HG03097 (cell line): ENCODE measurements at regions not wholly inside any gene's neighbourhood (a gene's known extent, or its start where the extent isn't known, plus 50 kb on each side); places are given as distances from the start of the nearest gene placed in this dataset.

Experiments
- ATAC-seq: cut with Tn5 transposase; IDR thresholded peaks from one replicate; pipeline ENCODE4 v1.9.1; 2021; ENCODE audit not compliant: unreplicated experiment, low FRiP score

DNA sequence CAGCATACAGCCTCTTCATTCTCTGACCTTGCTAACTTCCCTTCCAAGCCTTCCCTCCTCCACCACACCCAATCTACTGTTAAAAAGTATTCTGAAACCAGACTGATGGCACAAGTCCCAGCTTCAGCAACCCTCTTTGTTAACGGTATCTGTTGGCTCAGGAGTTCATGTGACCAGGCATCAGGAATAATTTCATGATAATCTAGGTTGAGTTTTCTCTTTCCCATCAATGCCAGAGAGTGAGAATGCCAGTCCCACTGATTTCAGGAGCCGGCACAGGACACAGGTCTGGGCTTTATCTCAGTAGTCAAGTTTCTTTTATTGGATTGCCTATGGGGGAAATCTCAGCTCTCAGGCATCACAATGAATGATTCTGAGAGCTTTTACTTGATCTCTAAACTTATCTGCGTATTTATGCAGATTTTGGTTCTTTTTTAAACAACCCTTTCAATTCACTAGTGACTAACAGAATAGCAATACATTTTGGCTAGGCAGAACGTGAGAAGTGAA is 231.0 kb upstream of the LYZL1 start:
- no peak for ATAC-seq

DNA sequence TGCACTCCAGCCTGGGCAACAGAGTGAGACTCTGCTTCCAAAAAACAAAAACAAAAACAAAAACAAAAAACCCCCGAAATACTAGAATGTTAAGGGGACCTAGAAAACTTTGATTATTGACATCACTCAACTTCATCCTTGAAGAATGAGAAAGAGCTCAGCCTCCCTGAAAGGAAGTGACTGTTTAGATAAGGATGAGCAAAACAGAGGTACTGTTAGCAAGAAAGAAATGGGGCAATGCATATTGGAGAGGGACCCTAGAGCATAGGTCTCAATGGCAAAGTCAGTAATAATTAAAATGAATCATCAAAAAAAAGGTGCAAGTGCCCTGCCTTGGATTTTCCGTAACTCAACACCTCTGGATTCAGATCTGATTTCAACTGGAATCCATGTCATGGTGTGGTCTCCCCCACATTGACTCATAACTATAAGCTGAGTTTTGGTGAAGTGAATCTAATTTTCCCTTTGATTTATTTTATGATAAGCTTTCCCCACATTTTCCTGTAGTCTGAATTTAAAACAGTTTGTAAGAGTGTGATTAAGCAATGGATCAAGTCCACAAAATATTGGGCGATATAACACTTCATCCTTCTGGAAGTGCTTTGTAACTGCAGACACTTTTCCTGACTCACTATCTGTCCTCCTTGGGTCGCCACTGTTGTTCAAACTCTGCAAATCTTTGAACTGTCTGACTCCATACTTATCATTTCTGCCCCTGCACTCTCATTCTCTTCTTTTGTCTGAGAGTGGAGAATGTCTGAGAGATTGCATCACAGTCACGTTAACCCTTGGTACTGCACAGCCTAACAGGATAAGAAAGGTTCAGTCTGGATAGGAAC is 224.8 kb upstream of the LYZL1 start:
- no peak for ATAC-seq

DNA sequence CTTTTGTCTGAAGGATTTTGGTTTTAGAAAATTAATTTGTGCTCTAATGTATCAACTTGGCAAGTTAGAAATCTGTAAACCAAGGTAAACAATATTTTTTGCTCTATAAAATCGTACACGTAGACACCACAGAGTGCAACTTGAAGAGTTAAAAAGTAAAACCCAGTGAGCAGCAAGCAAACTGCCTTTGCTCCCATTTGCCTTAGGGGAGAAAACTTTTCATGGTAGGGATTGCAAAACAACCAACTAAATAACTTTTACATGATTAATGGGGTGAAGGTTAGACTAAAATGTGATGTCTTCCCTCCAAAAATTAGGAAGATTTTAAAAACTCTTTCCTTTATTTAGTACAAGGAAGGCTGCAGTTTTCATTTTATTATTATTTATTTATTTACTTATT is 224.2 kb upstream of the LYZL1 start:
- ATAC-seq: no peak

DNA sequence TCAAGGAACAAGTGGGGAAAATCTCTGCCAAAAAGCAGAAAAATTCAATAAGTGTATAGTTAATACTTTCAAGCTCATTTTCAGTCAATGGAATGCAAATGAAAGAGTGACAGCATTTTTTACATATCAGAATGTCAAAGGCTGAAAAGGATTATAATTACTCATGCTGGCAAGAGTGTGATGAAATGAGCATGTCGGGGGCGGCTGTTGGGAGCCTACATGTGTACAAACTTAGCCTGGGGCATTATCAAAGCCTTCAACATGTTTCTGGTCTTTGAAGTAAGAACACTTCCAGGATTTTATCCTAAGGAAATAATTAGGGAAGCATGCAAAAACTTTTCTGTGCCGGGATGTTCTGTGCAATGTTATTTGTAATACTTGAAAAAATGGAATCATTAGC is 221.7 kb upstream of the LYZL1 start:
- no peak for ATAC-seq

DNA sequence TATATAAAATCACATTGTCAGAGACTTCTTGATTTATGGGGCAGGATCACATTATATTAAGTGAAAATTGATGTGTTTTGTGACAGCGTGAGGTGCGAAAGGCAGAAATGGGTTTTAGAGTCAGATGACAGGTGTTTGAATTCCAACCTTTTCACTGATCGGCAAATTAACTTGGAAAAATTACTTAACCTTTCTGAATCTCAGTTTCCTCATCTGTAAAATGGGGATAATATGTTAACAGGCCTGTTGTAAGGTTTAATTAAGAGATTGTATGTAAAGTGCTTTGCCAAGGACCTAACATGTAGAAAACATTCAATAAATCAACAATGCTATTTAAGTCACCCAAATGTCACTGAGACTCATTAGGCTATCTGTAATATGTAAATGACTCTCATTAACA is 221.2 kb upstream of the LYZL1 start:
- ATAC-seq: no peak

DNA sequence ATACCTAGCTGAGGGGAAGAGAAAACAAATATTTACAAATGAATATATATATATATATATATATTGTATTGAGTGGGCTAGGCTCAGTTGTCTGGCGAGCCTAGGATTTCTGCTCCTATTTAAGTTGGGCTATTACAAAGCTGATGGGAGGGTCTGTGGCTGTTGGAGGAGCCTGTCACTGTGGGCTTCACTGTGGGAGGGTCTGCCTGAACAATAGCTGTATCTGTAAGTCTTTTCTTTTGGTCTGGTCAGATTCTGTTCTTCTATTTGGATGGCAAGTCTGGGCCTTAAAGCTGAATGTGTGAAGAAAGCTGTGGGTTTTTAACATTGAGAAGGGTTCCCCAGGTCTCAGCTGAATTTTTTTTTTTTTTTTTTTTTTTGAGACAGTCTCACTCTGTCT is 220.6 kb upstream of the LYZL1 start:
- ATAC-seq: no peak

DNA sequence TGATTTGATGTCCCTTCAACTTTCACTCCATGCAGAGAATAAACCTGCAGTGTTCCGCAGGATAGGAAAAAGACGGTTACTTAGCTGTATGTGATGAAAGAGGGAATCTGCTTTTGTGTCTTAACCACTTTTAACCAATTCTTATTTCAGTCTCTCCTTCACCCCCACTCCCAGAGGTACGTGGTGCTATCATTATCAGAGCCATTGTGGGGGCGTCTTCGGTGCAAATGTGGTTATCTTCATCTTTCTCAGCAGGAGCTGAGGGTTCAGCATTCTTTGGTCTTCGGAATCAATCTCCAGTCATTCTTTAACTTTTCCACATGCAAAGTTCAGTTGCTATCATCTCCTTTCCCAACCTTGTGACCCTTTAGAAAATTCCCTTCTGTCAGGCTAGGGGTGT is 219.9 kb upstream of the LYZL1 start:
- ATAC-seq: no peak

DNA sequence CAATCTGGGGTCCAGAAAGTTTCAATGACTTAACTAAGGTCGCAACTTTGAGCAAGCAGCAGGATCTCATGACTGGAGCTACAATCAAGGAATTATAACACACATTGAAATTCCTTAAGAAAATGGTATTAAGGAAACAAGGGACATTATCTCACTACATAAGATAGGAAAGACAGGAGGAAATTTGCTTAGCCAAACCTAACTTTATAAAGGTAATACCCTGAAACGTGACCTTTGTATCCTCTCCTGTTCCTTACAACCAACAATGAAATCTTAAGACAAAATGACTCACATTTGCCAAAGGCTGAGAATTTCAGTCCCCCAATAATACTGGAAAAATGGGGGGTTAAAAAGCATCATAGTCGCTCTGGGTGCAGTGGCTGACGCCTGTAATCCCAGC is 218.9 kb upstream of the LYZL1 start:
- ATAC-seq: no peak

DNA sequence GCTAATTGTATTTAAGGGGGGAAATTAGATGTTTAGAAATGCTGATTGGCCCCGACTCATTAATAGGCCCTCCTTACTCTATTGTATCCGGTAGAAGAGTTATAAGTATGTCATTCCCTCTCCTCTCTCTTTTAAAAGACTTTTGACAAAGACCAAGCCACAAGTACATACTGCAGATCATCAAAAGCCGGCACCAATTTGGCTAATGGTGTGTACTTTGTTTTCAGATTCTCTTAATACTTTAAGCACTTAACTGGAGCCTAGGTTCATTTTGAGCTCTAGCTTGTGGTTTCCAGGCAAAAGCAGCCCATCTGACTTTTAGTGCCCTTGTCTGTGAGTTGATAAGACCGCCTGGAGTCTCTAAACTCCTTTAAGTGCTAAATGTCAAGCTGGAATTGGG is 210.0 kb upstream of the LYZL1 start:
- ATAC-seq: no peak

DNA sequence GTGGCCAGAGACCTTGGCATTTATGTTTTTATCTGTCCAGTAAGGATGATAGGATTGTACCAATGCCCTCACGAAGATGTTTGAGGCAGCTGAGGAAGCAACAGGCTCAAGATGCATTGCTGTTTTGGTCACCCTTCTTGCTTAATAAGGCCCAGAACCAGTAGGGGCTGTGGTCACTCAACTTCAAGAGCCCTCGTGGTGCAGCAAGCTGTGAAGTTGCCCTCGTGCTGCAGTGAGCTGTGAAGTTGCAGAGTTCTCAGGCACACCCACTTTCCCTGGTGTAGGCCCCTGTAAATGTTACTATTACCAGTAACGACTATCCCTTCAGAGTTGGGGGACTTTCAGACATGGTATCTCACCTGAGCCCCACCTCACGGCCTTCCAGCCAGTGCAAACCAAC is 207.6 kb upstream of the LYZL1 start:
- ATAC-seq: no peak

DNA sequence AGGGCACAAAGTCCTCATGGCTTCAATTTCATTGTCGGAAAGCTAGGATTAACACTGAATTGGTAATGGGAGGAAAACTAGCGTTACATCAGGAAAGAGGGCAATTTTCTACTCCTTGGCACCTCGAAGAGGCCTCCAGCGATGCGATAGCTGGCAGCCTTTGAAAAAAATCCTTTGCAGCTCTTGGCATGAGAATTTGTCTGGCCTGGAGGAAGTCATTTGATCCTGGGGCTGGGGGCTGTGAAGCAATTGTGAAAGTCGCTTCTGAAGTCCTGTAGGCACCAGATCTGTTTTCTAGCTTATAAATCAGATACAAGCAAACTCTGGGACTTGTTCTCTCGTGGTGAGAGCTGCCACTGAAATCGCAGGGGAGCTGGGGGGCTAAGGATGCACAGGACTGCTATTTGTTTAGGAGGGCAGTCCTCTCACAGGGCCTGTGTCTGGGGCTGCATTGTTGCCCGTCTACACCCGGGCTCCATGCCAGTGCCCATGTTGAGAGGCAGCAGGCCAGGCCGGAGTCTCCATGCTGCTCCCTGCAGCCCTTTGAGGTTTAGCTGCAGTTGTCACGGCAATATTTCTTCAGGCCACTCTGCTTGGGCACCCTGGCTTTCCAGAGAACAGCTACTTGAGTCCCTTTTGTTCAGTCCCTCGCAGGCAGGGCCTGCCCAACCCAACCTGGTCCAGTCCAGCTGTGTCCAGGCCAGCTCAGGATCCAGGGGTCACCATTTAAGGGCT is 206.8 kb upstream of the LYZL1 start:
- no peak for ATAC-seq

DNA sequence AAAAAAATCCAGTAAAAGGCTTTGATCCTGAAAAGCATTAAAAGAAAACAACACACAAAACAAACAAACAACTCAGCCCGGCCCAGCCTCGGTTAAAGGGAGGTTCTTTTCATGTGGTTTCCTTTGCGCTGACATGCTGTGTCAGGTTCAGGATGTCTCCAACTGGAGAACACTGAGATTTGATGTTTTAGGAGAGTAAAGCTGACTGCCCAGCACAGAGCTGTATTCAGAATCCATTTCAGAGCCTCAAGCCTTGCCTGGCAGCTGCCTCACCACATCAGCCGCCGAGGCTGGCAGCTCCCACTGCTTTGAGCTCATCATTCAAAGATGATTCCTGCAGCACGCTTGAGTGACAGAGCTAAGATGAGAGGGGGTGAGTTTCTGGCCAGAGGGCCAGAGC is 205.8 kb upstream of the LYZL1 start:
- no peak for ATAC-seq

DNA sequence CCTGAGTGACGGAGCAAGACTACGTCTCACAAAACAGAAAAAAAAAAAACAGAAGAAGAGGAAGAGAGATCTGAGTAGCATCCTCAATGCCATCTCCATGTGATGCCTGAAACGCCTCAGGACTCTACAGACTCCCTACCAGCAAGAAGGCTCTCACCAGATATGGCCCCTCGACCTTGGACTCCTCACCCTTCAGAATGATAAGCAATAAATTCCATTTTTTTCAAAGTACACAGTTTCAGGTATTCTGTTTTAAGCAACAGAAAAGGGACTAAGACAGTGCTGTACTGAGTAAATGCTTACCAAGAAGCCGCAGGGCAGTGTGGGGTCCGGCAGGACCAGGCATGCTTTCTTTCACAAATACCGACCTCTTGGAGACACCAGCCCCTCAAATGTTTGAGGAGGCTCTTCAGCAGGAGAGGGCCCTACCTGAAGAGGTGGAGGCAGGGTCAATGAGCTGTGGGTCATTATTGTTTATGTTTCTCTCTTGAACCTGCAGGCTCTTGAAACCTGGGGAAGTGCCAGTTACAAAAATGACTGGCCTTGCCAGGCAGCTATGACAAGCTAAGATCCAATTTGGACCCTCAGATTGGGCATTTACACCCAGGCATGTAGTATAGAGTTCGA is 204.1 kb upstream of the LYZL1 start:
- ATAC-seq: no peak

DNA sequence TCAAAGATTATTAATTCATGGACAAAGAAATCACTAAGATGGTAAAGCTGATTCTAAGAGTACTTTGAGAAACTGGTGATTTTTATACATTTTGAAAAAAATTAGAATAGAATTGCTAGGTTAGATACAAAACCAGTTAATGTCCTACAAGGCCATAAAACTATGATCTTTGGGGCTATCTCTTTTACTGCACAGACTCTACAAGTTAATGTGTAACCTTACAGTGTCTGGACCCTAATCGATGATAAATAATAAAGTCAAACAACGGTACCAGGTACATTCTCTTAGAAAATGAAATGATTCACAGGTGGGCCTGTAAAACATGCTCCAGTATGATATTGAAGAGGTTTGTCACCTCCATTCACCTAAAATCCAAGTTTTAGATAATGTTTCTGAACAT is 199.8 kb upstream of the LYZL1 start:
- no peak for ATAC-seq

DNA sequence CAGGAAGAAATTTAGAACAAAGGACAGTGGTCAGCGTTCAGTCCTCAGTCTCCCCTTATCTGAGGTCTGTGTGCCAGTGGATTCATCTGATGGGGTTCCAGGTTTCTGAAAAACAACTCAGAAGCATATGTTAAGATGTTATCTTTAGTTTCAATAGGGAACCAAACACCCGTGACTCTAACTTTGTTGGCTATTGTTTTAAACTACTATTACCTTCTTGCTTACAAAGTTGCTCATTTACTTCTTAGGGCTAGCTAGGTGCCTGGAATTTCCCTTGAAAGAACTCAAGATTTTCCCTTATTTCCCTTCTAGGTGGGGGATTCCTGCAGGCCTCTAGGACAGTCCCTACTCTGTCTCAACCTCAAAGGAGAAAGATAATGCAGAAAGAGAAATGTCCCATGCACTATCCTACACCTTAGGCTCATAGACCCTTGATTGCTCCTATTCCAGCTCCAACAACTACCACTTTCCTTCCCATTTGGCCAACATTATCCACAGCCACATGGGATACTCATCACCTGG is 192.5 kb upstream of the LYZL1 start:
- ATAC-seq: no peak

DNA sequence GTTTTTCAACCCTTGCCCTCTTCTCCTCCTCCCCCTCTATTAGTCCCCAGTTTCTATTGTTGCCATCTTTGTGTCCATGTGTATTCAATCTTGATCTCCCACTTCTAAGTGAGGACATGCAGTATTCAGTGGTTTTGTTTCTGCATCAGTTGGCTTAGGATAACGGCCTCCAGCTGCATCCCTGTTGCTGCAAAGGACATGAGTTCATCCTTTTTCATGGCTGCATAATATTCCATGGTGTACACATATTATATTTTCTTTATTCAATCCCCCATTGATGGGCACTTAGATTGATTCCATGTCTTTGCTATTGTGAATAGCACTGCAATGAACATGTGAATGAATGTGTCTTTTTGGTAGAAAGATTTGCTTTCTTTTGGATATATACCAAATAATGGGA is 190.4 kb upstream of the LYZL1 start:
- no peak for ATAC-seq

DNA sequence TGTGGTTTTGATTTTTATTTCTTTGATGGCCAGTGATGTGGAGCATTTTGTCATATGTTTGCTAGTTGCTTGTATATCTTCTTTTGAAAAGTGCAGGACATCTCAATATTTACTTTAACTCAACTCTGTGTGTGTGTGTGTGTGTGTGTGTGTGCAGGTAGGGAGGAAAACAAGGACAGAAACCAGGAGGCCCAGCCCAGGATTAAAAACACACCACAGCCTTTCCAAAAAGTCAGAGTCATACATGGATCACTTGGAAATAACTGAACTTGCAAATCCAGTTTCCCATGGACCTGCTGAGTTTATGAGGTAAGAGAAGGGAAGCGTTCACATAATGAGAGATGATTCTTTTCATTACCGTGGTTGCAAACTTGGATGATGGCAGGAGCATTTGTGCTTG is 189.9 kb upstream of the LYZL1 start:
- no peak for ATAC-seq

DNA sequence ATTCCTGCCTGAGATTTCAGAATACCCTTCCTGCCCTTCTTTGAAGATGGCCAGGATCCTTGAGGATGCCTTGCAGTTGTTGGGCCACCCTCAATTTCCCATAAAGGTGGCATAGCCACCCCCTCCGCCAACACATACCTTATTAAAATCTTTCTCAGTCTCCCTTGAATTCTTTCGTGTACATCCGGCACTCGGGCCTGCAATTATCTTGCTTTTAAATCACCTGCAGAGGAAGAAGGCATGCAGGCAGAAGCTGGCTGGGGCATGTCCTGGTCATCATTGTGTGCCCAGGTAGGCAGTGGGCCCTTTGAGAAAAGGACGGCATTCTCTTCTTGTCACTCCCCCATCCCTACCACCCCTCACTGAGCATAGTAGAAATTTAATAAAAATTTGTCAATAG is 189.5 kb upstream of the LYZL1 start:
- no peak for ATAC-seq

DNA sequence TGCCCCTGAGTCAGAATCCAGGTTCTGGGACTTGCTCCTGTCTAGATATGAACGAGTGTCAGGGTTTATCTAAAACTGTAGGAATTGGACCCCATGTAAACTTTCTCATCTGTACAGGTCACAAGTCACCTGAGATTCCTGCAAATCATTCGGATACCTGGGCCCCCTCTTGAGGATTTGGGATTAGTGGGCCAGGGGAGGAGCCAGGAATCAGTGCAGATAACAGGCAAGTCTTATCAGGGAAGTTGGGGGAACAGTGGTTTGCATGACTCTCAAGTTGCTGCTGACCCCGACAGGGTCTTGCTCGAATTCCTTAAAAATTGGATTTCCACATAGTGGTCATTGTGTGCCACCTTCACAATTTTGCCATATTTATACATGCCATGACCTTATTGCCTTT is 188.4 kb upstream of the LYZL1 start:
- ATAC-seq: no peak

DNA sequence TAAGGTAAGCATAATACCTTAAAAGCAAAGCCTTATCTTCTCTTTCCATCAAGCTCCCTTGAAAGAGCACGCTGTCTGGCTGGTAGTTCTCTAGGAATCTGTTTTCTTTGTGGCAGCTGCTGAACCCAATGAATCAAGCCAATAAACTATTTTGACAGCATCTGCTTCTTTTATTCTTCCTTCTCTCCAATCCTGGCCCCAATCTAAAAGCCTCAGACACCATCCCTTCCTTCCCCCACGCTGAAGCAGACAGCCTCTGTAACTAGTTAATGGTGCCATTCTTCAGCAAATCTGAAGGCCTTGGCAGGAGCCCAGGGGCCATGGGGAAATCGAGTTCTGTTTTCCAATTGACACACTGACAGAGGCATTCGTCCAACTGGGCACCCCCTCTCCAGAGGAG is 186.6 kb upstream of the LYZL1 start:
- ATAC-seq: no peak

DNA sequence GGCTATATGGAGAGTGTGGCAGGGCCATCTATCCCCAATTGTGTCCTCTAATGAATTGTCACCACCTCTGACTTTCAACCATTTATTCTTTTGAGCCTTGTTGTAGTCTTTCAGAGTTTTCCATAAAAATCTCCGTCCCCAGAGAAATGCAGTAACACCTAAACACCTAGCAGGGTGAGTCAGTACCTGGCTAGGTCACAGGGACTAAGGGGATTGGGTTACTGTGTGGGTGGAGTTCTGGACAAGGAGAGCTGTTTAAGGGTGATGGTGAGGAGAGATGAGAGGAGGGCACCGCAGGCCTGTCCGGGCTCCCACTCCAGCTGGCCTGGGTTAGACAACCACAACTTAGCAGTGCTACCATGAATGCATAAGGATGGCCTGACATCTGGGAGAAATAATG is 186.2 kb upstream of the LYZL1 start:
- ATAC-seq: no peak
